ENCODE measurements at regions not wholly inside any gene's neighbourhood (a gene's known extent, or its start where the extent isn't known, plus 50 kb on each side); places are given as distances from the start of the nearest gene placed in this dataset.

GRCh38 chr21:28252928-28253327 is 739.7 kb downstream of the LTN1 start:
- no peaks in the 10 kb centered on the region for H3K27me3 ChIP-seq (replicated peaks; ENCODE audit: insufficient read depth, low read depth, low read length, poor library complexity)
- CTCF ChIA-PET: no interaction called here
- no peak overlapping the region for H3K27ac ChIP-seq (ENCODE audit: low read depth, low read length, poor library complexity, severe bottlenecking)

GRCh38 chr21:28250946-28251345 is 741.7 kb downstream of the LTN1 start:
- no peak overlapping the region for H3K4me3 ChIP-seq (ENCODE audit: low read depth, low read length, poor library complexity, severe bottlenecking)
- TF ChIP-seq EZH2 (IDR thresholded peaks at IDR 0.05; ENCODE audit: borderline replicate concordance, low read depth, low read length, poor library complexity, severe bottlenecking) (no peak), CTCF (conservative IDR thresholded peaks at IDR 0.05; ENCODE audit: low read depth, low read length) (no peak)
- intact Hi-C loops (cut with micrococcal nuclease; ENCODE audit: unreplicated experiment): no loop called here
- ChIA-PET CTCF (no interaction called here), POLR2A (ENCODE audit: low non-redundant PET) (no interaction called here)
- no peak for DNase-seq (ENCODE audit: low spot score)
- BruUV-seq (replicated peaks): no TSS peak
- H3K36me3 ChIP-seq (ENCODE audit: insufficient read depth, low read length, poor library complexity, severe bottlenecking): no peaks in the 10 kb centered on the region
- no peaks in the 10 kb centered on the region for H3K9me3 ChIP-seq (ENCODE audit: low read depth, low read length, poor library complexity, severe bottlenecking)
- H3K27me3 ChIP-seq (replicated peaks; ENCODE audit: insufficient read depth, low read depth, low read length, poor library complexity): no peaks in the 10 kb centered on the region
- H3K4me1 ChIP-seq (ENCODE audit: insufficient read depth, low read length, poor library complexity, severe bottlenecking): no peaks in the 10 kb centered on the region
- no peak overlapping the region for H3K27ac ChIP-seq (ENCODE audit: low read depth, low read length, poor library complexity, severe bottlenecking)

More at GRCh38 chr21:28252928-28253327, 739.7 kb downstream of the LTN1 start:
- Histone ChIP-seq H3K4me3 (ENCODE audit: low read depth, low read length, poor library complexity, severe bottlenecking) (no peak overlapping the region), H3K36me3 (ENCODE audit: insufficient read depth, low read length, poor library complexity, severe bottlenecking) (no peaks in the 10 kb centered on the region), H3K4me1 (ENCODE audit: insufficient read depth, low read length, poor library complexity, severe bottlenecking) (no peaks in the 10 kb centered on the region), H3K9me3 (ENCODE audit: low read depth, low read length, poor library complexity, severe bottlenecking) (no peaks in the 10 kb centered on the region)
- POLR2A ChIA-PET (ENCODE audit: low non-redundant PET): no interaction called here
- TF ChIP-seq EZH2 (IDR thresholded peaks at IDR 0.05; ENCODE audit: borderline replicate concordance, low read depth, low read length, poor library complexity, severe bottlenecking) (no peak), CTCF (conservative IDR thresholded peaks at IDR 0.05; ENCODE audit: low read depth, low read length) (no peak)
- DNase-seq (ENCODE audit: low spot score): no peak
- BruUV-seq (replicated peaks): no TSS peak
- intact Hi-C loops (cut with micrococcal nuclease; ENCODE audit: unreplicated experiment): no loop called here

GRCh38 chr21:28247454-28248020 is 745.1 kb downstream of the LTN1 start:
- H3K4me3 ChIP-seq (ENCODE audit: low read depth, low read length, poor library complexity, severe bottlenecking): no peak overlapping the region
- no peaks in the 10 kb centered on the region for H3K27me3 ChIP-seq (replicated peaks; ENCODE audit: insufficient read depth, low read depth, low read length, poor library complexity)
- ChIA-PET CTCF (no interaction called here), POLR2A (ENCODE audit: low non-redundant PET) (no interaction called here)
- DNase-seq (ENCODE audit: low spot score): no peak
- intact Hi-C loops (cut with micrococcal nuclease; ENCODE audit: unreplicated experiment): no loop called here
- no peaks in the 10 kb centered on the region for H3K9me3 ChIP-seq (ENCODE audit: low read depth, low read length, poor library complexity, severe bottlenecking)
- BruUV-seq (replicated peaks): no TSS peak
- no peaks in the 10 kb centered on the region for H3K4me1 ChIP-seq (ENCODE audit: insufficient read depth, low read length, poor library complexity, severe bottlenecking)
- H3K36me3 ChIP-seq (ENCODE audit: insufficient read depth, low read length, poor library complexity, severe bottlenecking): no peaks in the 10 kb centered on the region
- TF ChIP-seq CTCF (conservative IDR thresholded peaks at IDR 0.05; ENCODE audit: low read depth, low read length) (no peak), EZH2 (IDR thresholded peaks at IDR 0.05; ENCODE audit: borderline replicate concordance, low read depth, low read length, poor library complexity, severe bottlenecking) (no peak)
- H3K27ac ChIP-seq (ENCODE audit: low read depth, low read length, poor library complexity, severe bottlenecking): no peak overlapping the region

All from A673 (cell line).